ENCODE measurements at regions not wholly inside any gene's neighbourhood (a gene's known extent, or its start where the extent isn't known, plus 50 kb on each side); places are given as distances from the start of the nearest gene placed in this dataset.
"Not testable (repeated sequence)": the region's sequence is repeated elsewhere in the genome, so short reads cannot be mapped to it uniquely, and the experiment has no call there.

- H3K4me1 ChIP-seq = no peaks in the 10 kb centered on the region
- no peak for TF ChIP-seq POLR2A (IDR thresholded peaks at IDR 0.05)
- no peak for TF ChIP-seq CTCF (IDR thresholded peaks at IDR 0.05)
- ATAC-seq = no peak
These were observed 80.0 kb downstream of the SHOX2 start for GRCh38 chr3:158026236-158026635.

GRCh38 chr3:158019897-158020296 is 86.3 kb downstream of the SHOX2 start:
- H3K27me3 ChIP-seq; ATAC-seq; H3K27ac ChIP-seq; intact Hi-C loops (cut with DNase I); H3K4me1 ChIP-seq; DNase-seq; H3K4me3 ChIP-seq; H3K36me3 ChIP-seq: not testable (repeated sequence)
- WGBS, 4 donors = 77 to 100% (median 83%) methylated on average over 2 to 12 of the region's 18 CpGs; no CpG with 5 or more reads in 1 of the 4 donors
- peaks cover 0 to 15% (median 5%) of the 10 kb centered on the region in 12 donors for H3K9me3 ChIP-seq

More at GRCh38 chr3:158026236-158026635, 80.0 kb downstream of the SHOX2 start:
- intact Hi-C loops (cut with DNase I) = no loop called here
- Histone ChIP-seq H3K36me3 (no peaks in the 10 kb centered on the region), H3K4me3 (no peak overlapping the region), H3K27ac (no peak overlapping the region), H3K27me3 (no peaks in the 10 kb centered on the region), H3K9me3 (peaks cover 0 to 15% (median 0%) of the 10 kb centered on the region in 12 donors)
- no peak for DNase-seq

- ATAC-seq (no peak), DNase-seq (no peak)
- H3K4me3 ChIP-seq = no peak overlapping the region
- intact Hi-C loops (cut with DNase I) = no loop called here
- no peaks in the 10 kb centered on the region for H3K27me3 ChIP-seq
- TF ChIP-seq CTCF (IDR thresholded peaks at IDR 0.05) (no peak), POLR2A (IDR thresholded peaks at IDR 0.05) (no peak)
- peaks cover 0 to 15% (median 5%) of the 10 kb centered on the region in 12 donors for H3K9me3 ChIP-seq
- 63 to 84% (median 72%) methylated on average over 1 of the region's 1 CpG for WGBS, 4 donors
- H3K27ac ChIP-seq = no peak overlapping the region
- no peaks in the 10 kb centered on the region for H3K4me1 ChIP-seq
- no peaks in the 10 kb centered on the region for H3K36me3 ChIP-seq
These were observed 87.8 kb downstream of the SHOX2 start for GRCh38 chr3:158018462-158018861.

- ATAC-seq = no peak
- no peaks in the 10 kb centered on the region for H3K4me1 ChIP-seq
- intact Hi-C loops (cut with DNase I) = no loop called here
- no peak overlapping the region for H3K27ac ChIP-seq
- DNase-seq = no peak
- peaks cover 0 to 26% (median 6%) of the 10 kb centered on the region in 12 donors for H3K9me3 ChIP-seq
- no peaks in the 10 kb centered on the region for H3K36me3 ChIP-seq
- no peak overlapping the region for H3K4me3 ChIP-seq
- no peaks in the 10 kb centered on the region for H3K27me3 ChIP-seq
- TF ChIP-seq CTCF (IDR thresholded peaks at IDR 0.05) (no peak), POLR2A (IDR thresholded peaks at IDR 0.05) (no peak)
These were observed 93.3 kb downstream of the SHOX2 start for GRCh38 chr3:158012901-158013300.

- Histone ChIP-seq H3K27ac (no peak overlapping the region), H3K36me3 (no peaks in the 10 kb centered on the region), H3K9me3 (peaks cover 0 to 29% (median 5%) of the 10 kb centered on the region in 12 donors), H3K4me1 (no peaks in the 10 kb centered on the region), H3K27me3 (no peaks in the 10 kb centered on the region), H3K4me3 (no peak overlapping the region)
- intact Hi-C loops (cut with DNase I) = no loop called here
- TF ChIP-seq CTCF (IDR thresholded peaks at IDR 0.05) = no peak
- ATAC-seq (no peak), DNase-seq (no peak)
- 50 to 72% (median 60%) methylated on average over 10 of the region's 10 CpGs for WGBS, 4 donors
These were observed 100.7 kb downstream of the SHOX2 start for GRCh38 chr3:158005391-158006100.
